ENCODE measurements at regions not wholly inside any gene's neighbourhood (a gene's known extent, or its start where the extent isn't known, plus 50 kb on each side); places are given as distances from the start of the nearest gene placed in this dataset.
"Not testable (repeated sequence)": the region's sequence is repeated elsewhere in the genome, so short reads cannot be mapped to it uniquely, and the experiment has no call there.

DNA sequence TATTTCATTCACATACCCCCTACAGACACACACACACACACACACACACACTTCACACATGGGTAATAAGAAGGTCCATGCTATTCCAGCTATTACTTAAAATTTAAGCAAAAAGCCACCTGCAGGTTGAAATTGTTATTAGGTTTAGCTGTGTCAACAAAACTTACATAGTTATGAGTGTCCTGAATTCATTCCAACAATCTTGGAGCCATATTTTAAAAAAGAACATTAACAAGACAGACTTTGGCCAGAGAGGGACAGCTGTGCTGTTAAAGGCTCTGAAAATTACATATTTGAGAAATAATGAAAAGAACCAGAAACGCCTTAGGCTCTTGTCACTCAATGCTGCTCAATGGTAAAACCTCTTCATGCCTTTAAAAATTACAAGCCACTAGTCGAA, 455.3 kb downstream of the EPM2A start:
- no peak overlapping the region for H3K27ac ChIP-seq
- TF ChIP-seq ZFX (IDR thresholded peaks at IDR 0.05), result no peak
- TF ChIP-seq, protein P1, sequence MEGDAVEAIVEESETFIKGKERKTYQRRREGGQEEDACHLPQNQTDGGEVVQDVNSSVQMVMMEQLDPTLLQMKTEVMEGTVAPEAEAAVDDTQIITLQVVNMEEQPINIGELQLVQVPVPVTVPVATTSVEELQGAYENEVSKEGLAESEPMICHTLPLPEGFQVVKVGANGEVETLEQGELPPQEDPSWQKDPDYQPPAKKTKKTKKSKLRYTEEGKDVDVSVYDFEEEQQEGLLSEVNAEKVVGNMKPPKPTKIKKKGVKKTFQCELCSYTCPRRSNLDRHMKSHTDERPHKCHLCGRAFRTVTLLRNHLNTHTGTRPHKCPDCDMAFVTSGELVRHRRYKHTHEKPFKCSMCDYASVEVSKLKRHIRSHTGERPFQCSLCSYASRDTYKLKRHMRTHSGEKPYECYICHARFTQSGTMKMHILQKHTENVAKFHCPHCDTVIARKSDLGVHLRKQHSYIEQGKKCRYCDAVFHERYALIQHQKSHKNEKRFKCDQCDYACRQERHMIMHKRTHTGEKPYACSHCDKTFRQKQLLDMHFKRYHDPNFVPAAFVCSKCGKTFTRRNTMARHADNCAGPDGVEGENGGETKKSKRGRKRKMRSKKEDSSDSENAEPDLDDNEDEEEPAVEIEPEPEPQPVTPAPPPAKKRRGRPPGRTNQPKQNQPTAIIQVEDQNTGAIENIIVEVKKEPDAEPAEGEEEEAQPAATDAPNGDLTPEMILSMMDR (conservative IDR thresholded peaks at IDR 0.05), result peak; percentile 14; the same call in 1 of the 2 replicates

DNA sequence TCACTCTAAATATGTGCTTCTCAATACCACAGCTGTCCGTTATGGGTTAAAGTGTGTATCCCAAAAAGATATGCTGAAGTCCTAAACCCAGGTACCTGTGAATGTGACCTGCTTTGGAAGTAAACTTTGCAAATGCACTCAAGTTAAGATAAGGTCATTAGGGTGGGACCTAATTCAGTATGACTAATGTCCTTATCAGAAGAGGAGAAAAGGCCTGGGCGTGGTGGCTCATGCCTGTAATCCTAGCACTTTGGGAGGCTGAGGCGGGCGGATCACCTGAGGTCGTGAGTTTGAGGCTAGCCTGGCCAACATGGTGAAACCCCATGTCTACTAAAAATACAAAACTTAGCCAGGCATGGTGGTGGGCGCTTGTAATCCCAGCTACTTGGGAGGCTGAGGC, 452.1 kb downstream of the EPM2A start:
- H3K27ac ChIP-seq, result not testable (repeated sequence)

DNA sequence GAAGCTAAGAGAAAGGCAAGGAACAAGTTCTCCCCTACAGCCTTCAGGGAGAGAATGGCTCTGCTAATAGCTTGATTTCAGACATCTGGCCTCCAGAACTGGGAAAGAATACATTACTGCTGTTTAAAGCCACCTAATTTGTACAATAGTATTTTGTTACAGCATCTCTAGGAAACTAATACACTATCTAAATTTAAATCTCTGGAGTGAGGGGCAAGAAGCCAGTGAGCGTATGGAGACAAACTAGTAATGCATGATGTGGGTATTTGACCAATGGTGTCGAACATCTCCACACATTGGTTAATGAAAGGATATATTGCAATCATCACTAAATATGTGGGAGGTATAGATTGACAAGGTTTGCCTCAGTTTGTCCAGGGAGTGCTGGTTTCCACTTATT, 451.5 kb downstream of the EPM2A start:
- TF ChIP-seq, protein P1 (conservative IDR thresholded peaks at IDR 0.05), result no peak
- TF ChIP-seq ZFX (IDR thresholded peaks at IDR 0.05), result no peak
- no peak overlapping the region for H3K27ac ChIP-seq

DNA sequence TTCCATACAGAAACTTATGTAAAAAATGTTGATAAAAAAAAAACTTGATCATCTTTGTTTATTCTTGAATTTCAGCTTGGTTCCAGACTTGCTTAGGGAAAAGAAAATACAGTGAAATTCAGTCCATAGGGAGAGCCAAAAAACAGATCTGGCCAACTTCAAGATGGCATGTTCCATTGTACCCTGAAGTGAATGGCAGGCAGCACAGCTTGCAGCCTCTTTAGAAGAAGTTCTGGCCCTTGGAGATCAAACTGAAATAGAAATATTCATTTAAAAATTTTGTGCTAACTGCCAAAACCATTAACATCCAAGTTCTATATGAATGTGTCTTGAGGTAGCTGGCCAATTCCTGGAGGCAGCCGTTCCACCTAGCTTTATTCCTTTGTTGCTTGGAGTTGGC, 448.4 kb downstream of the EPM2A start:
- TF ChIP-seq, protein P1 (conservative IDR thresholded peaks at IDR 0.05), result no peak
- no peak for TF ChIP-seq ZFX (IDR thresholded peaks at IDR 0.05)
- H3K27ac ChIP-seq, result no peak overlapping the region

DNA sequence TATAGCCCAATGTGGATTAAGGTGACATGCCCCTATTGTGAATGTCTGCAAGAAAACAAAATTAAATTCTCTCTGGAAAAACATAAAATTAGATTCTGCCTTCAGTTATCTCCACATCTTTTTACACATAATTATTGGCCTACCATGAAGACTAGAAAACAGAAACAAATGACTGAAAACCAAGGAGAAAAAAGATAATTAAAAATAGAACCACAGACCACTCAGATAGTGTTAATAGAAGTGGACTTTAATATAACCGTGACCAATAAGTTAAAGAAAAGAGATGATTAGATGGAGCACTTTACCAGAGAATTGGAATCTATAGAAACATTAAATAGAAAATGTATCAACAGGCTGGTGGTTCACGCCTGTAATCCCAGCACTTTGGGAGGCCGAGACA, 445.7 kb downstream of the EPM2A start:
- no peak for TF ChIP-seq ZFX (IDR thresholded peaks at IDR 0.05)
- TF ChIP-seq, protein P1 (conservative IDR thresholded peaks at IDR 0.05), result no peak
- no peak overlapping the region for H3K27ac ChIP-seq

DNA sequence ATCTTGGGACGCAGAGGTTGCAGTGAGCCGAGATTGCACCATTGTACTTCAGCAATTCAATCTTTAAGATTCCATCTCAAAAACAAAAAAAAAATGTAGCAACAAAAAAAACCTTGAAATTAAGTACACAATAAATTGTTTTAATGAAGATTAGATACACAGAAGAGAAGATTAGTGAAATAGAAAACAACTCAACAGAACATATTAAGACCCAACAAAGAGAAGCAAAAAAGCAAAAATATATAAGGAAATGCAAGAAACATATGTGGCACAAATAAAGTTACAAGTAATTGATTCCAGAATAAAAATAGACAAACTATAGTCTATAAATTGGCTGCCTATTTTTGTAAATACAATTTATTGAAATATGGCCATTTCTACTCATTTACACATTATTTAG, 445.2 kb downstream of the EPM2A start:
- H3K27ac ChIP-seq, result no peak overlapping the region
- no peak for TF ChIP-seq ZFX (IDR thresholded peaks at IDR 0.05)
- TF ChIP-seq, protein P1 (conservative IDR thresholded peaks at IDR 0.05), result no peak

DNA sequence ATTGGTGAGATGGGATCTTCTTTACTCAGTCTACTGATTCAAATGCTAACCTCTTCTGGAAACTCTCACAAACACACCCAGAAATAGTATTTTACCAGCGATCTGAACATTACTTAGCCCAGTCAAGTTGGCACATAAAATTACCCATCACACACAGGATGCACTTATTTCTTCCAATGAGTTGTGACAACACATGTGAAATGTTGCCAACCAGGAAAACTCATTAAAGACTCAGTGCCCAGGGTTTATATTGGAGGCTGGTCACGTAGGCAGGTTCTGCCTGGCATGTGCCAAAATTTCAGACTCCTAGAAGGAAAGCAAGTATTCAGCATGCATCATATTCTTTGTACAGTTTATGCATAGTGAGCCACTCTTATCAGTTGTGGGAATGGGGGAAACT, 443.3 kb downstream of the EPM2A start:
- no peak overlapping the region for H3K27ac ChIP-seq
- TF ChIP-seq ZFX (IDR thresholded peaks at IDR 0.05), result no peak
- TF ChIP-seq, protein P1 (conservative IDR thresholded peaks at IDR 0.05), result no peak

DNA sequence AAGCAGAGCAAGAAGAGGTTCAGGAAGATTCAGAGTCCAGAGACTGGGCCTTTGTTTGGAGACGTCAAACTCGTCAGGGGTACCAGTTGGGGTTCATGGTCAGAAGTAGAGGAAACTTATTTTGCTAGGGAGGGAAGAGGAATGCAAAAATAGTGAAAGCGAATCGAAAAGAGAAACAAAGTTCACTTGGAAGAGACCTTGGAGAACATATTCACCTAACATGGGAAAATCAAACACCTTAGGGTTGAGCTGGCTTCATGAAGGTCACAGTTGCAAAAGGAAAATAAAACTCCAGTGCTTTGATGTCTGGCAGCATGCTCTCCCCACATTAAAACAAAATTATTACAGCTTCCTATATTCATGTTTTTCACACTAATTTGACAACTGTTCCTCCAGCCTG, 440.4 kb downstream of the EPM2A start:
- TF ChIP-seq, protein P1 (conservative IDR thresholded peaks at IDR 0.05), result no peak
- TF ChIP-seq ZFX (IDR thresholded peaks at IDR 0.05), result no peak
- no peak overlapping the region for H3K27ac ChIP-seq

All from C4-2B (cell line).